IMR-90 (cell line): ENCODE measurements at regions not wholly inside any gene's neighbourhood (a gene's known extent, or its start where the extent isn't known, plus 50 kb on each side); places are given as distances from the start of the nearest gene placed in this dataset.

Experiments used
- ATAC-seq: fragments of 200-7000 bp; cut with Tn5 transposase; 2 replicates; pipeline ENCODE4 v1.9.1; 2020; ENCODE audit warnings: low read depth, mild to moderate bottlenecking, moderate library complexity
- BruUV-seq: library from RNA; stranded (reverse); fragments of 400-500 nt; replicated peaks from 2 replicates; lab custom pipeline; 2021; lab: Mats Ljungman, UMichigan
- CTCF ChIA-PET: fragments of 300-600 bp; formaldehyde crosslinking; extraction: SDS; loops from one replicate; lab custom pipeline; 2021; ENCODE audit warnings: antibody characterized with exemption; lab: Yijun Ruan, JAX
- POLR2A ChIA-PET: fragments of 300-600 bp; sonication (Branson Sonifier 250); formaldehyde crosslinking; loops from one replicate; lab custom pipeline; 2022; ENCODE audit warnings: antibody characterized with exemption; ENCODE audit not compliant: unreplicated experiment; lab: Charles Lee
- DNase-seq: peaks from one replicate; pipeline ENCODE4 v3.0.0; 2013
- H2AFZ ChIP-seq: replicated peaks from 2 replicates; pipeline ENCODE3; 2013; ENCODE audit warnings: low read length, mild to moderate bottlenecking; ENCODE audit not compliant: poor library complexity
- H2AK5ac ChIP-seq: 2 replicates; pipeline ENCODE4 v1.6.1; 2013; ENCODE audit warnings: low read depth, low read length, inconsistent platforms
- H2AK9ac ChIP-seq: replicated peaks from 2 replicates; pipeline ENCODE3; 2013; ENCODE audit warnings: mild to moderate bottlenecking, low read depth, low read length, moderate library complexity; ENCODE audit not compliant: poor library complexity
- H2BK120ac ChIP-seq: 2 replicates; pipeline ENCODE4 v1.6.1; 2013; ENCODE audit warnings: low read depth, low read length, inconsistent platforms
- H2BK15ac ChIP-seq: 3 replicates; pipeline ENCODE4 v1.6.1; 2013; ENCODE audit warnings: low read depth, low read length, inconsistent platforms
- H2BK20ac ChIP-seq: 2 replicates; pipeline ENCODE4 v1.6.1; 2013; ENCODE audit warnings: low read depth, mild to moderate bottlenecking, inconsistent platforms, low read length, moderate library complexity
- H2BK5ac ChIP-seq: 2 replicates; pipeline ENCODE4 v1.6.1; 2013; ENCODE audit warnings: mild to moderate bottlenecking, low read depth, low read length, inconsistent platforms; ENCODE audit not compliant: poor library complexity, severe bottlenecking
- H3K14ac ChIP-seq: replicated peaks from 2 replicates; pipeline ENCODE4 v1.6.1; 2013; ENCODE audit warnings: low read depth, low read length, inconsistent platforms
- H3K18ac ChIP-seq: 2 replicates; pipeline ENCODE4 v1.6.1; 2013; ENCODE audit warnings: low read depth, low read length, control low read depth
- H3K23ac ChIP-seq: 2 replicates; pipeline ENCODE4 v1.6.1; 2013; ENCODE audit warnings: low read depth, low read length, inconsistent platforms
- H3K27ac ChIP-seq: 2 replicates; pipeline ENCODE4 v1.5.1; 2013; ENCODE audit warnings: mild to moderate bottlenecking, control low read depth, low read length; ENCODE audit not compliant: insufficient read depth
- H3K27me3 ChIP-seq: 2 replicates; pipeline ENCODE4 v1.6.1; 2013; ENCODE audit warnings: low read length; ENCODE audit not compliant: control insufficient read depth, insufficient read depth
- H3K36me3 ChIP-seq: 2 replicates; pipeline ENCODE4 v1.6.1; 2013; ENCODE audit warnings: low read length, mixed read lengths; ENCODE audit not compliant: control insufficient read depth, insufficient read depth
- H3K4ac ChIP-seq: 2 replicates; pipeline ENCODE4 v1.6.1; 2013; ENCODE audit warnings: low read depth, low read length, inconsistent platforms
- H3K4me1 ChIP-seq: 2 replicates; pipeline ENCODE4 v1.6.1; 2013; ENCODE audit warnings: low read length, mixed read lengths; ENCODE audit not compliant: control insufficient read depth, insufficient read depth
- H3K4me2 ChIP-seq: 2 replicates; pipeline ENCODE4 v1.6.1; 2013; ENCODE audit warnings: low read depth, mild to moderate bottlenecking, control low read depth, low read length, moderate library complexity
- H3K4me3 ChIP-seq: 2 replicates; pipeline ENCODE4 v1.5.1; 2013; ENCODE audit warnings: low read depth, mild to moderate bottlenecking, control low read depth, low read length, moderate library complexity; ENCODE audit not compliant: insufficient read depth
- H3K56ac ChIP-seq: 2 replicates; pipeline ENCODE4 v1.6.1; 2013; ENCODE audit warnings: low read length, inconsistent platforms; ENCODE audit not compliant: insufficient read depth; ENCODE audit errors: extremely low read depth
- H3K79me1 ChIP-seq, 2 experiments: 2 replicates each; pipeline ENCODE4 v1.6.1; 2013; ENCODE audit warnings: low read length in 2 of 2, inconsistent platforms in 1 of 2, low read depth in 1 of 2
- H3K9ac ChIP-seq: 2 replicates; pipeline ENCODE4 v1.6.1; 2013; ENCODE audit warnings: low read depth, low read length, control low read depth
- H3K9me1 ChIP-seq: 2 replicates; pipeline ENCODE4 v1.6.1; 2013; ENCODE audit warnings: low read length, inconsistent platforms; ENCODE audit not compliant: insufficient read depth
- H3K9me3 ChIP-seq: 2 replicates; pipeline ENCODE4 v1.6.1; 2013; ENCODE audit warnings: low read length; ENCODE audit not compliant: control insufficient read depth, insufficient read depth
- H4K20me1 ChIP-seq: 2 replicates; pipeline ENCODE4 v1.6.1; 2013; ENCODE audit warnings: low read length, inconsistent platforms; ENCODE audit not compliant: insufficient read depth
- H4K5ac ChIP-seq: 2 replicates; pipeline ENCODE4 v1.6.1; 2013; ENCODE audit warnings: mild to moderate bottlenecking, low read depth, low read length, control low read depth
- H4K8ac ChIP-seq, 2 experiments: 2 replicates each; pipeline ENCODE4 v1.6.1; 2013; ENCODE audit warnings: low read depth in 2 of 2, low read length in 2 of 2, control low read depth in 1 of 2, inconsistent platforms in 1 of 2
- H4K91ac ChIP-seq: 2 replicates; pipeline ENCODE4 v1.6.1; 2013; ENCODE audit warnings: low read depth, low read length, inconsistent platforms; ENCODE audit not compliant: insufficient read depth
- BHLHE40 ChIP-seq: fragments of 150-350 bp; IDR thresholded peaks from 2 replicates; pipeline ENCODE4 v1.6.1; 2016; ENCODE audit warnings: mild to moderate bottlenecking, low read depth, low read length
- CEBPB ChIP-seq: IDR thresholded peaks from 2 replicates; pipeline ENCODE4 v1.6.1; 2012; ENCODE audit warnings: low read depth, low read length, improper control_type of control experiment
- CHD1 ChIP-seq: IDR thresholded peaks from 2 replicates; pipeline ENCODE4 v1.6.1; 2012; ENCODE audit warnings: low read depth, low read length, improper control_type of control experiment
- FOS ChIP-seq: fragments of 150-350 bp; IDR thresholded peaks from 2 replicates; pipeline ENCODE4 v1.6.1; 2016; ENCODE audit warnings: low read depth, low read length
- MAFK ChIP-seq: IDR thresholded peaks from 2 replicates; pipeline ENCODE4 v1.6.1; 2012; ENCODE audit warnings: low read depth, low read length, improper control_type of control experiment
- MAZ ChIP-seq: IDR thresholded peaks from 2 replicates; pipeline ENCODE4 v1.6.1; 2012; ENCODE audit warnings: low read depth, mild to moderate bottlenecking, low read length, improper control_type of control experiment, moderate library complexity, borderline replicate concordance
- MXI1 ChIP-seq: IDR thresholded peaks from 2 replicates; pipeline ENCODE4 v1.6.1; 2012; ENCODE audit warnings: low read depth, mild to moderate bottlenecking, low read length, moderate library complexity, borderline replicate concordance
- NFE2L2 ChIP-seq: fragments of 150-350 bp; IDR thresholded peaks from 2 replicates; pipeline ENCODE4 v1.6.1; 2016; ENCODE audit warnings: low read depth, mild to moderate bottlenecking, low read length
- POLR2A ChIP-seq: IDR thresholded peaks from 2 replicates; pipeline ENCODE4 v1.6.1; 2012; ENCODE audit warnings: mild to moderate bottlenecking, low read depth, low read length
- RAD21 ChIP-seq: IDR thresholded peaks from 2 replicates; pipeline ENCODE4 v1.6.1; 2012; ENCODE audit warnings: low read length, improper control_type of control experiment
- RCOR1 ChIP-seq: IDR thresholded peaks from 2 replicates; pipeline ENCODE4 v1.6.1; 2012; ENCODE audit warnings: mild to moderate bottlenecking, low read length, improper control_type of control experiment; ENCODE audit not compliant: insufficient replicate concordance
- SMC3 ChIP-seq: fragments of 150-350 bp; IDR thresholded peaks from 2 replicates; pipeline ENCODE4 v1.6.1; 2016; ENCODE audit warnings: low read depth, mild to moderate bottlenecking, antibody characterized with exemption, low read length, moderate library complexity
- WGBS, 2 experiments: methylation state at CpG; one replicate each; pipeline versions ENCODE4 v1.1.5 to v1.1.7; 2013; ENCODE audit warnings: missing lambda C conversion rate in 2 of 2; ENCODE audit not compliant: insufficient read length in 1 of 2; ENCODE audit errors: extremely low coverage in 2 of 2; 5-methylcytosine and 5-hydroxymethylcytosine counted together
- dilution Hi-C: fragments of 300-500 bp; cut with HindIII; formaldehyde crosslinking; loops from one replicate; pipeline ENCODE4 v1.14.3; 2018; ENCODE audit warnings: low sequenced_read_pairs; ENCODE audit not compliant: unreplicated experiment
- in situ Hi-C: fragments of 300-500 bp; cut with MboI; formaldehyde crosslinking; loops from 3 replicates; pipeline ENCODE4 v1.14.3; 2019; ENCODE audit warnings: low sequenced_read_pairs, inconsistent platforms, mixed read lengths
- intact Hi-C: fragments of 100-400 bp; cut with micrococcal nuclease; formaldehyde crosslinking; loops from 2 replicates; pipeline ENCODE4 v1.10.0; 2022
- TF ChIP-seq, protein P1 (sequence below): fragments of 150-350 bp; IDR thresholded peaks from 2 replicates; pipeline ENCODE4 v1.6.1; 2017; ENCODE audit warnings: mild to moderate bottlenecking, antibody characterized with exemption, low read length, low read depth
- TF ChIP-seq, protein P2 (sequence below): fragments of 150-350 bp; IDR thresholded peaks from 2 replicates; pipeline ENCODE4 v1.6.1; 2016; ENCODE audit warnings: low read depth, mild to moderate bottlenecking, low read length, moderate library complexity, borderline replicate concordance
- TF ChIP-seq, protein P3 (sequence below): conservative IDR thresholded peaks from 2 replicates; pipeline ENCODE4 v1.5.1; 2012; ENCODE audit warnings: mild to moderate bottlenecking, low read depth, low read length, improper control_type of control experiment

GRCh38 chr11:45051621-45052020 lies 94.8 kb upstream of the PRDM11 start (continued):
- TF ChIP-seq, protein P1, sequence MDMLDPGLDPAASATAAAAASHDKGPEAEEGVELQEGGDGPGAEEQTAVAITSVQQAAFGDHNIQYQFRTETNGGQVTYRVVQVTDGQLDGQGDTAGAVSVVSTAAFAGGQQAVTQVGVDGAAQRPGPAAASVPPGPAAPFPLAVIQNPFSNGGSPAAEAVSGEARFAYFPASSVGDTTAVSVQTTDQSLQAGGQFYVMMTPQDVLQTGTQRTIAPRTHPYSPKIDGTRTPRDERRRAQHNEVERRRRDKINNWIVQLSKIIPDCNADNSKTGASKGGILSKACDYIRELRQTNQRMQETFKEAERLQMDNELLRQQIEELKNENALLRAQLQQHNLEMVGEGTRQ: no peak
- TF ChIP-seq NFE2L2: no peak
- TF ChIP-seq MXI1: no peak

GRCh38 chr11:45052361-45052760 lies 94.1 kb upstream of the PRDM11 start:
- H3K9me1 ChIP-seq: 0 out of 2 replicates have a peak, but pooled peaks cover 3% of the 10 kb centered on the region
- intact Hi-C loops (no loop called here), dilution Hi-C loops (no loop called here), in situ Hi-C loops (no loop called here)
- DNase-seq (no peak), ATAC-seq (no peak)
- no peak overlapping the region for H2BK20ac ChIP-seq
- H4K20me1 ChIP-seq: no peaks in the 10 kb centered on the region
- no peak overlapping the region for H4K8ac ChIP-seq
- BruUV-seq: no TSS peak
- no peak overlapping the region for H3K4me3 ChIP-seq
- peaks cover 14% of the 10 kb centered on the region; the same call in 1 of the 2 replicates for H3K27me3 ChIP-seq
- no peak overlapping the region for H4K91ac ChIP-seq
- no peak overlapping the region for H2AK5ac ChIP-seq
- CTCF ChIA-PET: no interaction called here
- no peak overlapping the region for H3K4ac ChIP-seq
- no peaks in the 10 kb centered on the region for H3K79me1 ChIP-seq
- H3K4me2 ChIP-seq: no peak overlapping the region
- no peak overlapping the region for H2AFZ ChIP-seq
- no peak overlapping the region for H3K14ac ChIP-seq
- H3K9ac ChIP-seq: no peak overlapping the region
- no peak overlapping the region for H2AK9ac ChIP-seq
- H3K9me3 ChIP-seq: no peaks in the 10 kb centered on the region
- 30% methylated on average over 4 of the region's 6 CpGs; no CpG with 5 or more reads in 1 of the 2 experiments for WGBS, 2 experiments
- no peak overlapping the region for H3K56ac ChIP-seq
- H3K23ac ChIP-seq: no peak overlapping the region
- H2BK120ac ChIP-seq: no peak overlapping the region
- H2BK15ac ChIP-seq: no peak overlapping the region
- H4K5ac ChIP-seq: no peak overlapping the region
- POLR2A ChIA-PET: no interaction called here
- H3K27ac ChIP-seq: no peak overlapping the region
- no peaks in the 10 kb centered on the region for H3K36me3 ChIP-seq
- H3K18ac ChIP-seq: no peak overlapping the region
- no peak overlapping the region for H2BK5ac ChIP-seq
- no peaks in the 10 kb centered on the region; the same call in 1 of the 2 replicates for H3K4me1 ChIP-seq
- TF ChIP-seq CHD1: no peak
- no peak for TF ChIP-seq RCOR1
- no peak for TF ChIP-seq CEBPB
- no peak for TF ChIP-seq MAZ
- TF ChIP-seq NFE2L2: no peak
- no peak for TF ChIP-seq MAFK
- no peak for TF ChIP-seq POLR2A
- TF ChIP-seq FOS: no peak
- no peak for TF ChIP-seq SMC3
- TF ChIP-seq, protein P2, sequence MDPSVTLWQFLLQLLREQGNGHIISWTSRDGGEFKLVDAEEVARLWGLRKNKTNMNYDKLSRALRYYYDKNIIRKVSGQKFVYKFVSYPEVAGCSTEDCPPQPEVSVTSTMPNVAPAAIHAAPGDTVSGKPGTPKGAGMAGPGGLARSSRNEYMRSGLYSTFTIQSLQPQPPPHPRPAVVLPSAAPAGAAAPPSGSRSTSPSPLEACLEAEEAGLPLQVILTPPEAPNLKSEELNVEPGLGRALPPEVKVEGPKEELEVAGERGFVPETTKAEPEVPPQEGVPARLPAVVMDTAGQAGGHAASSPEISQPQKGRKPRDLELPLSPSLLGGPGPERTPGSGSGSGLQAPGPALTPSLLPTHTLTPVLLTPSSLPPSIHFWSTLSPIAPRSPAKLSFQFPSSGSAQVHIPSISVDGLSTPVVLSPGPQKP: no peak
- no peak for TF ChIP-seq RAD21
- no peak for TF ChIP-seq MXI1
- TF ChIP-seq BHLHE40: no peak
- TF ChIP-seq, protein P3, sequence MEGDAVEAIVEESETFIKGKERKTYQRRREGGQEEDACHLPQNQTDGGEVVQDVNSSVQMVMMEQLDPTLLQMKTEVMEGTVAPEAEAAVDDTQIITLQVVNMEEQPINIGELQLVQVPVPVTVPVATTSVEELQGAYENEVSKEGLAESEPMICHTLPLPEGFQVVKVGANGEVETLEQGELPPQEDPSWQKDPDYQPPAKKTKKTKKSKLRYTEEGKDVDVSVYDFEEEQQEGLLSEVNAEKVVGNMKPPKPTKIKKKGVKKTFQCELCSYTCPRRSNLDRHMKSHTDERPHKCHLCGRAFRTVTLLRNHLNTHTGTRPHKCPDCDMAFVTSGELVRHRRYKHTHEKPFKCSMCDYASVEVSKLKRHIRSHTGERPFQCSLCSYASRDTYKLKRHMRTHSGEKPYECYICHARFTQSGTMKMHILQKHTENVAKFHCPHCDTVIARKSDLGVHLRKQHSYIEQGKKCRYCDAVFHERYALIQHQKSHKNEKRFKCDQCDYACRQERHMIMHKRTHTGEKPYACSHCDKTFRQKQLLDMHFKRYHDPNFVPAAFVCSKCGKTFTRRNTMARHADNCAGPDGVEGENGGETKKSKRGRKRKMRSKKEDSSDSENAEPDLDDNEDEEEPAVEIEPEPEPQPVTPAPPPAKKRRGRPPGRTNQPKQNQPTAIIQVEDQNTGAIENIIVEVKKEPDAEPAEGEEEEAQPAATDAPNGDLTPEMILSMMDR: no peak
